ENCODE measurements at regions not wholly inside any gene's neighbourhood (a gene's known extent, or its start where the extent isn't known, plus 50 kb on each side); places are given as distances from the start of the nearest gene placed in this dataset.
"Not testable (repeated sequence)": the region's sequence is repeated elsewhere in the genome, so short reads cannot be mapped to it uniquely, and the experiment has no call there.

- TF ChIP-seq EGR1 (conservative IDR thresholded peaks at IDR 0.05); FOS (IDR thresholded peaks at IDR 0.05; ENCODE audit: extremely low read depth, insufficient read length); CTCF (IDR thresholded peaks at IDR 0.05 in 2 of 3, conservative IDR thresholded peaks at IDR 0.05 in 1 of 3; ENCODE audit: insufficient read depth in 2 of 3, low read depth in 1 of 3, low read length in 3 of 3); ATF1 (CRISPR knock-in tag; IDR thresholded peaks at IDR 0.05); ATF1 (tag; IDR thresholded peaks at IDR 0.05); ZNF655 (CRISPR knock-in tag; IDR thresholded peaks at IDR 0.05); HSF4 (CRISPR knock-in tag; IDR thresholded peaks at IDR 0.05; ENCODE audit: borderline replicate concordance); MYNN (IDR thresholded peaks at IDR 0.05); MYNN (CRISPR knock-in tag; IDR thresholded peaks at IDR 0.05); ZNF217 (CRISPR knock-in tag; IDR thresholded peaks at IDR 0.05); SREBF1 (IDR thresholded peaks at IDR 0.05; ENCODE audit: borderline replicate concordance, low read depth, low read length); CEBPZ (IDR thresholded peaks at IDR 0.05; ENCODE audit: borderline replicate concordance, low read depth, low read length); ZNF24 (IDR thresholded peaks at IDR 0.05): not testable (repeated sequence)
These were observed 120.9 kb upstream of the TNFSF4 start for GRCh38 chr1:173327987-173328386.
